ENCODE measurements at regions not wholly inside any gene's neighbourhood (a gene's known extent, or its start where the extent isn't known, plus 50 kb on each side); places are given as distances from the start of the nearest gene placed in this dataset.

DNA sequence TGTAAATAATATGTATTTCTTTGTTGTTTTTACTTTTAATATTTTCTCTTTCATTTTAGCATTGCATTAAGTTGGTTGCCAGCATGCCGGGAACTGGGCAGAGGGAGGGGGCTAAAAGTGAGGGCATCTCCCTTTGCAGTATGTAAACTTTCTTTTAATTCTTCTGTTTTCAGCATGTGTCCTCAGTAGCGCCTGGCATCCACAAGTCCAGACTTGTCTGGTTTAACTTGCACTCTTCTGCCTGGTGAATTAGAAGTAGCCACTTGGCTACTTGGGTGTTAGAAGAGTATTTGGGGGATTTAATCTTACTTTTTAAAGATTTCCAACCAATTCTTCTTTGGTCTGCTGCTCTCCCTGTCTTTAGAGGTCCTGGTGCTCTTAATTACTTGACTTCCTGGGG lies 117.2 kb upstream of the SCAF11 start:
- no peak for TF ChIP-seq RAD21 (IDR thresholded peaks at IDR 0.05; ENCODE audit: low read depth)
- no peak for TF ChIP-seq TAF1 (IDR thresholded peaks at IDR 0.05; ENCODE audit: low read depth)
- TF ChIP-seq, protein P1, sequence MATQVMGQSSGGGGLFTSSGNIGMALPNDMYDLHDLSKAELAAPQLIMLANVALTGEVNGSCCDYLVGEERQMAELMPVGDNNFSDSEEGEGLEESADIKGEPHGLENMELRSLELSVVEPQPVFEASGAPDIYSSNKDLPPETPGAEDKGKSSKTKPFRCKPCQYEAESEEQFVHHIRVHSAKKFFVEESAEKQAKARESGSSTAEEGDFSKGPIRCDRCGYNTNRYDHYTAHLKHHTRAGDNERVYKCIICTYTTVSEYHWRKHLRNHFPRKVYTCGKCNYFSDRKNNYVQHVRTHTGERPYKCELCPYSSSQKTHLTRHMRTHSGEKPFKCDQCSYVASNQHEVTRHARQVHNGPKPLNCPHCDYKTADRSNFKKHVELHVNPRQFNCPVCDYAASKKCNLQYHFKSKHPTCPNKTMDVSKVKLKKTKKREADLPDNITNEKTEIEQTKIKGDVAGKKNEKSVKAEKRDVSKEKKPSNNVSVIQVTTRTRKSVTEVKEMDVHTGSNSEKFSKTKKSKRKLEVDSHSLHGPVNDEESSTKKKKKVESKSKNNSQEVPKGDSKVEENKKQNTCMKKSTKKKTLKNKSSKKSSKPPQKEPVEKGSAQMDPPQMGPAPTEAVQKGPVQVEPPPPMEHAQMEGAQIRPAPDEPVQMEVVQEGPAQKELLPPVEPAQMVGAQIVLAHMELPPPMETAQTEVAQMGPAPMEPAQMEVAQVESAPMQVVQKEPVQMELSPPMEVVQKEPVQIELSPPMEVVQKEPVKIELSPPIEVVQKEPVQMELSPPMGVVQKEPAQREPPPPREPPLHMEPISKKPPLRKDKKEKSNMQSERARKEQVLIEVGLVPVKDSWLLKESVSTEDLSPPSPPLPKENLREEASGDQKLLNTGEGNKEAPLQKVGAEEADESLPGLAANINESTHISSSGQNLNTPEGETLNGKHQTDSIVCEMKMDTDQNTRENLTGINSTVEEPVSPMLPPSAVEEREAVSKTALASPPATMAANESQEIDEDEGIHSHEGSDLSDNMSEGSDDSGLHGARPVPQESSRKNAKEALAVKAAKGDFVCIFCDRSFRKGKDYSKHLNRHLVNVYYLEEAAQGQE (IDR thresholded peaks at IDR 0.05; ENCODE audit: low read depth), result no peak
- TF ChIP-seq NFIC (IDR thresholded peaks at IDR 0.05), result no peak
- no peak for TF ChIP-seq EP300 (IDR thresholded peaks at IDR 0.05; ENCODE audit: borderline replicate concordance)
- TF ChIP-seq, protein P2, sequence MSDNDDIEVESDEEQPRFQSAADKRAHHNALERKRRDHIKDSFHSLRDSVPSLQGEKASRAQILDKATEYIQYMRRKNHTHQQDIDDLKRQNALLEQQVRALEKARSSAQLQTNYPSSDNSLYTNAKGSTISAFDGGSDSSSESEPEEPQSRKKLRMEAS (IDR thresholded peaks at IDR 0.05), result no peak
- TF ChIP-seq CREB1 (IDR thresholded peaks at IDR 0.05; ENCODE audit: low read depth), result no peak
- no peak for TF ChIP-seq YY1 (IDR thresholded peaks at IDR 0.05; ENCODE audit: low read depth)
- TF ChIP-seq EGR1 (IDR thresholded peaks at IDR 0.05), result no peak
- TF ChIP-seq FOXM1 (IDR thresholded peaks at IDR 0.05; ENCODE audit: borderline replicate concordance, low read depth), result no peak
